ENCODE measurements at regions not wholly inside any gene's neighbourhood (a gene's known extent, or its start where the extent isn't known, plus 50 kb on each side); places are given as distances from the start of the nearest gene placed in this dataset.

DNA sequence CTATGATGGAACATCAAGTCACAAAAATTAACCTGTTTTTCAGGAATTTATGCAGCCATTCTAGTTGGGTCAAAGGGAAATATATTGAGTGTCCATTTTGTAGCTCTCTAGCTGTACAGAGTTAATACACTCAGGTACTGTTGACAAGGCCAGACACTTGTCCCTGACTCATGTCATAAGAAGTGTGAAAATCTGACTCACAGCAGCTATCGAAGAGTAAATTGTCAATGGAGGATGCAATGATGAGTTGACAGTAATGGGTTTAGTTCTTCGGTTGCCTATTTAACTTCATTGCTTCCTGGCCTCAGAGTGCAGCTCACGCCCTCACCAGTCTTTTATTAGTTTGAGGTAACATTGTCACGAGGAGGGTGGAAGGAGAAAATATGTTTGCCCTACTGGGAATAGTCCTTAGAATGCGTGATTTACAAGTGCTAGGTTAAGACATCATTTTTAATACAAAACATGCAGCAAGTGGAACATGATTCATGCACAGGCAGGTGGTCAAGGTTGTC, 255.1 kb downstream of the XPNPEP1 start:
- no peaks in the 10 kb centered on the region for H3K4me1 ChIP-seq (ENCODE audit: control insufficient read depth, insufficient read depth, low read length)
- BruUV-seq (replicated peaks): no TSS peak
- in situ Hi-C loops (cut with HindIII; ENCODE audit: low pct_unique_long_range_greater_than_20kb, low sequenced_read_pairs) (no loop called here), intact Hi-C loops (cut with micrococcal nuclease; ENCODE audit: unreplicated experiment) (no loop called here)
- ChIA-PET CTCF (no interaction called here), POLR2A (no interaction called here)
- TF ChIP-seq, protein P1, sequence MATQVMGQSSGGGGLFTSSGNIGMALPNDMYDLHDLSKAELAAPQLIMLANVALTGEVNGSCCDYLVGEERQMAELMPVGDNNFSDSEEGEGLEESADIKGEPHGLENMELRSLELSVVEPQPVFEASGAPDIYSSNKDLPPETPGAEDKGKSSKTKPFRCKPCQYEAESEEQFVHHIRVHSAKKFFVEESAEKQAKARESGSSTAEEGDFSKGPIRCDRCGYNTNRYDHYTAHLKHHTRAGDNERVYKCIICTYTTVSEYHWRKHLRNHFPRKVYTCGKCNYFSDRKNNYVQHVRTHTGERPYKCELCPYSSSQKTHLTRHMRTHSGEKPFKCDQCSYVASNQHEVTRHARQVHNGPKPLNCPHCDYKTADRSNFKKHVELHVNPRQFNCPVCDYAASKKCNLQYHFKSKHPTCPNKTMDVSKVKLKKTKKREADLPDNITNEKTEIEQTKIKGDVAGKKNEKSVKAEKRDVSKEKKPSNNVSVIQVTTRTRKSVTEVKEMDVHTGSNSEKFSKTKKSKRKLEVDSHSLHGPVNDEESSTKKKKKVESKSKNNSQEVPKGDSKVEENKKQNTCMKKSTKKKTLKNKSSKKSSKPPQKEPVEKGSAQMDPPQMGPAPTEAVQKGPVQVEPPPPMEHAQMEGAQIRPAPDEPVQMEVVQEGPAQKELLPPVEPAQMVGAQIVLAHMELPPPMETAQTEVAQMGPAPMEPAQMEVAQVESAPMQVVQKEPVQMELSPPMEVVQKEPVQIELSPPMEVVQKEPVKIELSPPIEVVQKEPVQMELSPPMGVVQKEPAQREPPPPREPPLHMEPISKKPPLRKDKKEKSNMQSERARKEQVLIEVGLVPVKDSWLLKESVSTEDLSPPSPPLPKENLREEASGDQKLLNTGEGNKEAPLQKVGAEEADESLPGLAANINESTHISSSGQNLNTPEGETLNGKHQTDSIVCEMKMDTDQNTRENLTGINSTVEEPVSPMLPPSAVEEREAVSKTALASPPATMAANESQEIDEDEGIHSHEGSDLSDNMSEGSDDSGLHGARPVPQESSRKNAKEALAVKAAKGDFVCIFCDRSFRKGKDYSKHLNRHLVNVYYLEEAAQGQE (IDR thresholded peaks at IDR 0.05; ENCODE audit: insufficient read depth in 1 of 2, low read depth in 2 of 2, low read length in 1 of 2): no peak
- TF ChIP-seq POLR2AphosphoS5 (IDR thresholded peaks at IDR 0.05; ENCODE audit: low read depth, low read length) (no peak), SIN3A (IDR thresholded peaks at IDR 0.05; ENCODE audit: borderline replicate concordance, insufficient read depth, low read depth, low read length) (no peak), TCF7L2 (IDR thresholded peaks at IDR 0.05; ENCODE audit: low read depth, low read length) (no peak)
- TF ChIP-seq, protein P2, sequence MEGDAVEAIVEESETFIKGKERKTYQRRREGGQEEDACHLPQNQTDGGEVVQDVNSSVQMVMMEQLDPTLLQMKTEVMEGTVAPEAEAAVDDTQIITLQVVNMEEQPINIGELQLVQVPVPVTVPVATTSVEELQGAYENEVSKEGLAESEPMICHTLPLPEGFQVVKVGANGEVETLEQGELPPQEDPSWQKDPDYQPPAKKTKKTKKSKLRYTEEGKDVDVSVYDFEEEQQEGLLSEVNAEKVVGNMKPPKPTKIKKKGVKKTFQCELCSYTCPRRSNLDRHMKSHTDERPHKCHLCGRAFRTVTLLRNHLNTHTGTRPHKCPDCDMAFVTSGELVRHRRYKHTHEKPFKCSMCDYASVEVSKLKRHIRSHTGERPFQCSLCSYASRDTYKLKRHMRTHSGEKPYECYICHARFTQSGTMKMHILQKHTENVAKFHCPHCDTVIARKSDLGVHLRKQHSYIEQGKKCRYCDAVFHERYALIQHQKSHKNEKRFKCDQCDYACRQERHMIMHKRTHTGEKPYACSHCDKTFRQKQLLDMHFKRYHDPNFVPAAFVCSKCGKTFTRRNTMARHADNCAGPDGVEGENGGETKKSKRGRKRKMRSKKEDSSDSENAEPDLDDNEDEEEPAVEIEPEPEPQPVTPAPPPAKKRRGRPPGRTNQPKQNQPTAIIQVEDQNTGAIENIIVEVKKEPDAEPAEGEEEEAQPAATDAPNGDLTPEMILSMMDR (IDR thresholded peaks at IDR 0.05): no peak
- no peaks in the 10 kb centered on the region for H3K27me3 ChIP-seq (ENCODE audit: control insufficient read depth, insufficient read depth, low read length)
- ATAC-seq (no peak), DNase-seq (ENCODE audit: low read depth, low spot score) (no peak)
- H3K36me3 ChIP-seq (ENCODE audit: control insufficient read depth, insufficient read depth, low read length): no peaks in the 10 kb centered on the region
- H3K9me3 ChIP-seq (ENCODE audit: control insufficient read depth, insufficient read depth, low read depth, low read length): no peaks in the 10 kb centered on the region
- no peak overlapping the region for H3K4me3 ChIP-seq (ENCODE audit: low read depth in 2 of 2, low read length in 2 of 2)
- no peak overlapping the region for H3K27ac ChIP-seq (ENCODE audit: low read length)

DNA sequence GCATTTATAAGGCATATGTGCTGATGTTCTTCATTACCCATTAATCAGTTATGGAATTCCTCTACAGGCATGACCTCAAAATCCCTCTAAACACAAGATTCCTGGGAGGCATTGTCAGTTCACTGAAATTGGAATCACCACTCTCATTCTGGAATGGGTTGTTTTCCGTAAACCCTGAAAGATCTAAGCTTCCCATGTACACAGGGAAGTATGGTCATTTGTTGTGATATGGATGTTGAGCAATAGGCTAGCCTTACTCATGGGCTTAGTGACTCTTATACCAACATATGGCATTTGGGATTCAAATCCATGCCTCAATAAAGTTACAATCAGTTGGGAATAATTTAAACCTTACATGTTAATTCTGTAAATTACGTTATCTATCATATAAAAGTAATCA, 258.0 kb downstream of the XPNPEP1 start:
- no peaks in the 10 kb centered on the region for H3K36me3 ChIP-seq (ENCODE audit: control insufficient read depth, insufficient read depth, low read length)
- in situ Hi-C loops (cut with HindIII; ENCODE audit: low pct_unique_long_range_greater_than_20kb, low sequenced_read_pairs): no loop called here
- ChIA-PET CTCF (no interaction called here), POLR2A (no interaction called here)
- no peak for DNase-seq (ENCODE audit: low read depth, low spot score)
- intact Hi-C loops (cut with micrococcal nuclease; ENCODE audit: unreplicated experiment): no loop called here
- H3K27ac ChIP-seq (ENCODE audit: low read length): no peak overlapping the region
- no peaks in the 10 kb centered on the region for H3K4me1 ChIP-seq (ENCODE audit: control insufficient read depth, insufficient read depth, low read length)
- no peak for TF ChIP-seq TCF7L2 (IDR thresholded peaks at IDR 0.05; ENCODE audit: low read depth, low read length)
- TF ChIP-seq, protein P2 (IDR thresholded peaks at IDR 0.05): no peak
- no peak for TF ChIP-seq SIN3A (IDR thresholded peaks at IDR 0.05; ENCODE audit: borderline replicate concordance, insufficient read depth, low read depth, low read length)
- no peak for TF ChIP-seq POLR2AphosphoS5 (IDR thresholded peaks at IDR 0.05; ENCODE audit: low read depth, low read length)
- TF ChIP-seq, protein P1 (IDR thresholded peaks at IDR 0.05; ENCODE audit: insufficient read depth in 1 of 2, low read depth in 2 of 2, low read length in 1 of 2): no peak
- H3K4me3 ChIP-seq (ENCODE audit: low read depth in 2 of 2, low read length in 2 of 2): no peak overlapping the region
- H3K9me3 ChIP-seq (ENCODE audit: control insufficient read depth, insufficient read depth, low read depth, low read length): no peaks in the 10 kb centered on the region
- no TSS peak for BruUV-seq (replicated peaks)
- no peaks in the 10 kb centered on the region for H3K27me3 ChIP-seq (ENCODE audit: control insufficient read depth, insufficient read depth, low read length)
- no peak for ATAC-seq

Data from Panc1 (cell line).